A673 (cell line): ENCODE measurements at regions not wholly inside any gene's neighbourhood (a gene's known extent, or its start where the extent isn't known, plus 50 kb on each side); places are given as distances from the start of the nearest gene placed in this dataset.

Experiments
- CTCF ChIP-seq: fragments of 300-800, 200-600 bp; sonication (generic); conservative IDR thresholded peaks from 2 replicates; pipeline ENCODE4 v1.5.1; 2017; ENCODE audit warnings: low read depth, mild to moderate bottlenecking, antibody characterized with exemption, low read length, moderate library complexity, mixed read lengths
- EZH2 ChIP-seq: fragments of 200-600 bp; sonication (generic); IDR thresholded peaks from 2 replicates; pipeline ENCODE4 v1.6.1; 2017; ENCODE audit warnings: borderline replicate concordance, low read depth, mild to moderate bottlenecking, mixed read lengths, antibody characterized with exemption, low read length; ENCODE audit not compliant: poor library complexity, severe bottlenecking

- TF ChIP-seq CTCF (no peak), EZH2 (no peak)
Observed at GRCh38 chr21:35609263-35609662, 451.1 kb downstream of the SETD4 start.
